ENCODE measurements at regions not wholly inside any gene's neighbourhood (a gene's known extent, or its start where the extent isn't known, plus 50 kb on each side); places are given as distances from the start of the nearest gene placed in this dataset.

- peaks cover 30% of the 10 kb centered on the region for H3K9me3 Mint-ChIP-seq
- H3K36me3 Mint-ChIP-seq = peaks cover 3% of the 10 kb centered on the region
- TF ChIP-seq, protein P1, sequence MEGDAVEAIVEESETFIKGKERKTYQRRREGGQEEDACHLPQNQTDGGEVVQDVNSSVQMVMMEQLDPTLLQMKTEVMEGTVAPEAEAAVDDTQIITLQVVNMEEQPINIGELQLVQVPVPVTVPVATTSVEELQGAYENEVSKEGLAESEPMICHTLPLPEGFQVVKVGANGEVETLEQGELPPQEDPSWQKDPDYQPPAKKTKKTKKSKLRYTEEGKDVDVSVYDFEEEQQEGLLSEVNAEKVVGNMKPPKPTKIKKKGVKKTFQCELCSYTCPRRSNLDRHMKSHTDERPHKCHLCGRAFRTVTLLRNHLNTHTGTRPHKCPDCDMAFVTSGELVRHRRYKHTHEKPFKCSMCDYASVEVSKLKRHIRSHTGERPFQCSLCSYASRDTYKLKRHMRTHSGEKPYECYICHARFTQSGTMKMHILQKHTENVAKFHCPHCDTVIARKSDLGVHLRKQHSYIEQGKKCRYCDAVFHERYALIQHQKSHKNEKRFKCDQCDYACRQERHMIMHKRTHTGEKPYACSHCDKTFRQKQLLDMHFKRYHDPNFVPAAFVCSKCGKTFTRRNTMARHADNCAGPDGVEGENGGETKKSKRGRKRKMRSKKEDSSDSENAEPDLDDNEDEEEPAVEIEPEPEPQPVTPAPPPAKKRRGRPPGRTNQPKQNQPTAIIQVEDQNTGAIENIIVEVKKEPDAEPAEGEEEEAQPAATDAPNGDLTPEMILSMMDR (IDR thresholded peaks at IDR 0.05; ENCODE audit: unreplicated experiment) = no peak
- H3K4me1 Mint-ChIP-seq = peaks cover 31% of the 10 kb centered on the region
- H3K27me3 Mint-ChIP-seq (ENCODE audit: low read depth) = no peaks in the 10 kb centered on the region
- no peak for DNase-seq (ENCODE audit: low spot score in 2 of 2, unreplicated experiment in 2 of 2)
- no peak overlapping the region for H3K4me3 Mint-ChIP-seq
- H3K27ac Mint-ChIP-seq = no peak overlapping the region
These were observed 166.7 kb upstream of the NRP1 start for GRCh38 chr10:33501161-33501560.

DNA sequence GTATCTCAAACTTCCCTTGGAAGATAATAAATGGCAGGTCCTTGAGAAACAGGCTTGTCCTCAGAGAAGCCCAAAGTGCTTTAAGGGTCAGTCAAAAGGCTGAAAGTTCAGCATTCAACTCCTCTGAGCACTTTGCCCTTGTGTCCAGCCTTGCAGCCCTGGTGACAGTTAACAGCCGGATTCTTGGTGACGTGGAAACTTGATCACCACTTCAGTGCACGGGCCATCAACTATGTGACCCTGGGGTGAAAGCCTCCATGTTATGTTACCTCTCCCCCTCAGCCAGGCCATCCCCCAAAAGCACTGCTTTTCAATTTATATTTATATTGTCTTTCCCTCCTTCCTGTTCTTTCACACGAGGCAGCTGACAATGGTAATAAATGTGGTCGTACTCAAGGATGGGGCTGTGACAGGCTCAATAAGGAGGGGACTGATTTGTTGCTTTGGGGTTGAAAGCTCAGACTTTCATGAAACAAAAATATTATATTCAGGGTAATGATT is 164.0 kb upstream of the NRP1 start:
- Mint-ChIP-seq H3K36me3 (peaks cover 3% of the 10 kb centered on the region), H3K4me1 (peaks cover 49% of the 10 kb centered on the region), H3K27ac (peak overlapping the region; percentile 41), H3K4me3 (no peak overlapping the region), H3K9me3 (peaks cover 17% of the 10 kb centered on the region), H3K27me3 (ENCODE audit: low read depth) (no peaks in the 10 kb centered on the region)
- DNase-seq (ENCODE audit: low spot score in 2 of 2, unreplicated experiment in 2 of 2) = no peak
- TF ChIP-seq, protein P1 (IDR thresholded peaks at IDR 0.05; ENCODE audit: unreplicated experiment) = no peak

- H3K4me1 Mint-ChIP-seq = peaks cover 58% of the 10 kb centered on the region
These were observed 162.9 kb upstream of the NRP1 start for GRCh38 chr10:33497338-33497737.

GRCh38 chr10:33496096-33496495 is 161.6 kb upstream of the NRP1 start:
- TF ChIP-seq, protein P1 (IDR thresholded peaks at IDR 0.05; ENCODE audit: unreplicated experiment) = no peak
- Mint-ChIP-seq H3K36me3 (no peaks in the 10 kb centered on the region), H3K27ac (no peak overlapping the region), H3K27me3 (ENCODE audit: low read depth) (no peaks in the 10 kb centered on the region), H3K4me3 (no peak overlapping the region), H3K4me1 (peaks cover 62% of the 10 kb centered on the region), H3K9me3 (peaks cover 6% of the 10 kb centered on the region)
- DNase-seq (ENCODE audit: low spot score in 2 of 2, unreplicated experiment in 2 of 2) = no peak

More at GRCh38 chr10:33497338-33497737, 162.9 kb upstream of the NRP1 start:
- H3K27ac Mint-ChIP-seq = no peak overlapping the region
- H3K9me3 Mint-ChIP-seq = peaks cover 12% of the 10 kb centered on the region
- DNase-seq (ENCODE audit: low spot score in 2 of 2, unreplicated experiment in 2 of 2) = no peak
- TF ChIP-seq, protein P1 (IDR thresholded peaks at IDR 0.05; ENCODE audit: unreplicated experiment) = no peak
- H3K27me3 Mint-ChIP-seq (ENCODE audit: low read depth) = no peaks in the 10 kb centered on the region
- H3K4me3 Mint-ChIP-seq = no peak overlapping the region
- H3K36me3 Mint-ChIP-seq = peaks cover 2% of the 10 kb centered on the region

DNA sequence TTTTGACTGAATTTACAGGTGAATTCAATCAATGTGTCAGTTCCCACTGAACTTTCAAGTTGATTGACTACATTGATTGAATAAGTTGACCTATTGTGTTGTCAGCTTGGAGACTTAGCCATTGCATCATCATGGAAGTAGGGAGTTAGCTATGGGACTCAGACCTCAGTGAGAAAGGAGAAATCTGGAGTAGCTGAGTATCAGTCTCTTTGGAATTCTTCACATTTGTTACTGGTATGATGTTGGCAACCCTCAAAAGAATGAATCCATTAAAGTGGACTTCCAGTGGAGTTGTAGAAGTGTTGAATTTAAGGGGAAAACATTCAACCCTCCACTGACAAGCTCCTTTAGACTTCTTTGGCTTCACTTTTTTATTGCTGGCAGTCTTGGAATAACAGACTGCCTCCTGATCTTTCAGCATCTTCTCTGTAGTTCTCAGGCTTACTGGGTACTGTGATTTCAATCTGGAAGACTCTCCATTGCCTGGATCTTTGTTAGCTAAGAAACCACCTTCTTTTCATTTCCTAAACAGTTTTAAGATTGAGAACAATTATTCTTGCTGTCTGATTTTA is 160.3 kb upstream of the NRP1 start:
- no peaks in the 10 kb centered on the region for H3K36me3 Mint-ChIP-seq
- H3K4me3 Mint-ChIP-seq = no peak overlapping the region
- H3K9me3 Mint-ChIP-seq = no peaks in the 10 kb centered on the region

More for the DNA sequence above, 160.3 kb upstream of the NRP1 start:
- Mint-ChIP-seq H3K4me1 (peaks cover 65% of the 10 kb centered on the region), H3K27me3 (ENCODE audit: low read depth) (no peaks in the 10 kb centered on the region), H3K27ac (no peak overlapping the region)
- TF ChIP-seq, protein P1 (IDR thresholded peaks at IDR 0.05; ENCODE audit: unreplicated experiment) = no peak
- no peak for DNase-seq (ENCODE audit: low spot score in 2 of 2, unreplicated experiment in 2 of 2)

Data from mesothelial cell of epicardium (in vitro differentiated cells).